H9 (cell line): ENCODE measurements at regions not wholly inside any gene's neighbourhood (a gene's known extent, or its start where the extent isn't known, plus 50 kb on each side); places are given as distances from the start of the nearest gene placed in this dataset.

Source experiments
- DNase-seq: peaks from one replicate; pipeline ENCODE4 v3.0.0-alpha.2; 2017
- H2AFZ ChIP-seq: one replicate; pipeline ENCODE4 v1.6.1; 2013; ENCODE audit warnings: mild to moderate bottlenecking, low read length, control low read depth, moderate library complexity
- H2AK5ac ChIP-seq: 2 replicates; pipeline ENCODE4 v1.6.1; 2013; ENCODE audit warnings: low read length, control low read depth, mixed read lengths; ENCODE audit not compliant: insufficient read length
- H2BK120ac ChIP-seq: one replicate; pipeline ENCODE4 v1.6.1; 2013; ENCODE audit warnings: low read depth, mild to moderate bottlenecking, low read length, control low read depth, inconsistent platforms; ENCODE audit not compliant: poor library complexity, severe bottlenecking
- H2BK12ac ChIP-seq: 2 replicates; pipeline ENCODE4 v1.6.1; 2013; ENCODE audit warnings: low read length, control low read depth, mixed read lengths, low read depth; ENCODE audit not compliant: insufficient read length
- H2BK15ac ChIP-seq: 2 replicates; pipeline ENCODE4 v1.6.1; 2013; ENCODE audit warnings: low read depth, low read length, control low read depth
- H2BK20ac ChIP-seq: one replicate; pipeline ENCODE4 v1.6.1; 2013; ENCODE audit warnings: low read depth, mild to moderate bottlenecking, low read length, control low read depth, inconsistent platforms; ENCODE audit not compliant: poor library complexity, severe bottlenecking
- H2BK5ac ChIP-seq: 2 replicates; pipeline ENCODE4 v1.6.1; 2013; ENCODE audit warnings: low read length, control low read depth, mixed read lengths; ENCODE audit not compliant: insufficient read length
- H3K14ac ChIP-seq: 2 replicates; pipeline ENCODE4 v1.6.1; 2013; ENCODE audit warnings: low read length, control low read depth; ENCODE audit not compliant: insufficient read depth
- H3K18ac ChIP-seq: 2 replicates; pipeline ENCODE4 v1.6.1; 2013; ENCODE audit warnings: low read depth, mild to moderate bottlenecking, mixed read lengths, low read length, control low read depth; ENCODE audit not compliant: insufficient read length
- H3K23ac ChIP-seq: 2 replicates; pipeline ENCODE4 v1.6.1; 2013; ENCODE audit warnings: low read length, control low read depth, mixed read lengths, low read depth; ENCODE audit not compliant: insufficient read length
- H3K23me2 ChIP-seq: 2 replicates; pipeline ENCODE4 v1.6.1; 2013; ENCODE audit warnings: low read depth, mild to moderate bottlenecking, mixed read lengths, low read length, control low read depth; ENCODE audit not compliant: insufficient read length, poor library complexity, severe bottlenecking
- H3K27ac ChIP-seq: 2 replicates; pipeline ENCODE4 v1.5.1; 2013; ENCODE audit warnings: low read length, control low read depth, mixed read lengths, low read depth; ENCODE audit not compliant: insufficient read length
- H3K27me3 ChIP-seq: 2 replicates; pipeline ENCODE4 v1.6.1; 2013; ENCODE audit warnings: low read length, control low read depth, inconsistent platforms; ENCODE audit not compliant: insufficient read depth
- H3K4ac ChIP-seq: 2 replicates; pipeline ENCODE4 v1.6.1; 2013; ENCODE audit warnings: low read depth, mild to moderate bottlenecking, control low read depth, inconsistent platforms, low read length, moderate library complexity
- H3K4me1 ChIP-seq: 2 replicates; pipeline ENCODE4 v1.6.1; 2013; ENCODE audit warnings: low read length, control low read depth, inconsistent platforms; ENCODE audit not compliant: insufficient read depth
- H3K4me2 ChIP-seq: 2 replicates; pipeline ENCODE4 v1.6.1; 2013; ENCODE audit warnings: low read length, control low read depth, mixed read lengths; ENCODE audit not compliant: insufficient read length, insufficient read depth
- H3K56ac ChIP-seq: 2 replicates; pipeline ENCODE4 v1.6.1; 2013; ENCODE audit warnings: low read depth, mild to moderate bottlenecking, mixed read lengths, low read length, control low read depth; ENCODE audit not compliant: insufficient read length
- H3K79me1 ChIP-seq: 2 replicates; pipeline ENCODE4 v1.6.1; 2013; ENCODE audit warnings: low read depth, mild to moderate bottlenecking, moderate library complexity, low read length, control low read depth, inconsistent platforms; ENCODE audit not compliant: insufficient read depth, poor library complexity, severe bottlenecking
- H3K79me2 ChIP-seq: 2 replicates; pipeline ENCODE4 v1.6.1; 2013; ENCODE audit warnings: low read length, control low read depth, inconsistent platforms; ENCODE audit not compliant: insufficient read depth
- H3K9ac ChIP-seq: 2 replicates; pipeline ENCODE4 v1.6.1; 2013; ENCODE audit warnings: low read length, control low read depth, mixed read lengths; ENCODE audit not compliant: insufficient read length; ENCODE audit errors: extremely low read depth
- H3K9me3 ChIP-seq: one replicate; pipeline ENCODE4 v1.6.1; 2013; ENCODE audit warnings: low read depth, low read length, inconsistent platforms; ENCODE audit not compliant: control insufficient read depth
- H3T11ph ChIP-seq: one replicate; pipeline ENCODE4 v1.6.1; 2013; ENCODE audit warnings: mild to moderate bottlenecking, low read length, control low read depth, inconsistent platforms
- H4K20me1 ChIP-seq: one replicate; pipeline ENCODE4 v1.6.1; 2013; ENCODE audit not compliant: control insufficient read depth, insufficient read length, insufficient read depth
- H4K5ac ChIP-seq: 2 replicates; pipeline ENCODE4 v1.6.1; 2013; ENCODE audit warnings: low read depth, mild to moderate bottlenecking, mixed read lengths, low read length, control low read depth; ENCODE audit not compliant: insufficient read length
- H4K8ac ChIP-seq: replicated peaks from 2 replicates; pipeline ENCODE4 v1.6.1; 2013; ENCODE audit warnings: low read length, control low read depth, mixed read lengths, low read depth; ENCODE audit not compliant: insufficient read length
- H4K91ac ChIP-seq: 2 replicates; pipeline ENCODE4 v1.6.1; 2013; ENCODE audit warnings: low read depth, mild to moderate bottlenecking, moderate library complexity, mixed read lengths, low read length, control low read depth; ENCODE audit not compliant: insufficient read length
- H3K27ac Mint-ChIP-seq, 3 experiments: 2 replicates in 2 of 3; 3 replicates in 1 of 3; pipeline ENCODE4 v1.8.0; 2020 to 2021; ENCODE audit warnings: mixed read lengths in 3 of 3, mild to moderate bottlenecking in 1 of 3, moderate library complexity in 1 of 3
- H3K27me3 Mint-ChIP-seq: 2 replicates; pipeline ENCODE4 v1.8.0; 2021; ENCODE audit warnings: low read depth, mild to moderate bottlenecking, moderate library complexity, mixed read lengths
- H3K36me3 Mint-ChIP-seq, 3 experiments: 2 replicates in 2 of 3; 3 replicates in 1 of 3; pipeline ENCODE4 v1.8.0; 2020 to 2021; ENCODE audit warnings: low read depth in 3 of 3, mixed read lengths in 3 of 3; ENCODE audit not compliant: insufficient read depth in 1 of 3
- H3K4me1 Mint-ChIP-seq, 2 experiments: 2 replicates each; pipeline ENCODE4 v1.8.0; 2020; ENCODE audit warnings: mixed read lengths in 2 of 2
- H3K4me3 Mint-ChIP-seq, 2 experiments: 2 replicates in 1 of 2; 3 replicates in 1 of 2; pipeline ENCODE4 v1.8.0; 2020 to 2021; ENCODE audit warnings: mild to moderate bottlenecking in 2 of 2, mixed read lengths in 2 of 2, moderate library complexity in 1 of 2
- H3K9me3 Mint-ChIP-seq, 2 experiments: 2 replicates in 1 of 2; 3 replicates in 1 of 2; pipeline ENCODE4 v1.8.0; 2020; ENCODE audit warnings: mild to moderate bottlenecking in 2 of 2, mixed read lengths in 2 of 2, moderate library complexity in 1 of 2
- CTCF ChIP-seq: fragments of 200-600 bp; sonication (generic); conservative IDR thresholded peaks from 3 replicates; pipeline ENCODE4 v1.8.0; 2021; ENCODE audit warnings: antibody characterized with exemption, mild to moderate bottlenecking
- WGBS: extraction: QIAGEN DNeasy Blood & Tissue Kit; methylation state at CpG from one replicate; pipeline ENCODE4 v1.1.7; 2013; ENCODE audit warnings: missing lambda C conversion rate, low lambda C conversion rate, mixed read lengths; ENCODE audit not compliant: insufficient read length; ENCODE audit errors: extremely low coverage; 5-methylcytosine and 5-hydroxymethylcytosine counted together

GRCh38 chr2:48070415-48070814, 164.1 kb upstream of the FBXO11 start:
- TF ChIP-seq CTCF, result no peak
- no peak overlapping the region for H2BK20ac ChIP-seq
- no peak overlapping the region for H4K8ac ChIP-seq
- H3K56ac ChIP-seq, result no peak overlapping the region
- WGBS, result no CpG with 5 or more reads among the region's 3 CpGs
- no peak for DNase-seq
- H3K4me3 Mint-ChIP-seq, result no peak overlapping the region
- no peak overlapping the region for H3K27ac Mint-ChIP-seq
- no peaks in the 10 kb centered on the region for H3K9me3 Mint-ChIP-seq
- H3K27ac ChIP-seq, result no peak overlapping the region
- H3K18ac ChIP-seq, result no peak overlapping the region
- H3K23me2 ChIP-seq, result no peaks in the 10 kb centered on the region
- no peak overlapping the region for H2BK15ac ChIP-seq
- no peak overlapping the region for H2BK120ac ChIP-seq
- no peaks in the 10 kb centered on the region for H3K79me1 ChIP-seq
- H3K4me1 ChIP-seq, result no peaks in the 10 kb centered on the region
- H2AK5ac ChIP-seq, result no peak overlapping the region
- H4K91ac ChIP-seq, result no peak overlapping the region
- H3K9me3 ChIP-seq, result no peaks in the 10 kb centered on the region
- peaks cover 2% of the 10 kb centered on the region for H3K27me3 Mint-ChIP-seq
- no peak overlapping the region for H2BK5ac ChIP-seq
- peaks cover 6 to 9% of the 10 kb centered on the region in 2 experiments for H3K4me1 Mint-ChIP-seq
- no peak overlapping the region for H3K4me2 ChIP-seq
- no peak overlapping the region for H2BK12ac ChIP-seq
- H3K27me3 ChIP-seq, result no peaks in the 10 kb centered on the region
- no peak overlapping the region for H2AFZ ChIP-seq
- no peak overlapping the region for H3K9ac ChIP-seq
- H3K79me2 ChIP-seq, result no peaks in the 10 kb centered on the region
- H4K5ac ChIP-seq, result no peak overlapping the region
- no peak overlapping the region for H3K14ac ChIP-seq
- no peak overlapping the region for H3T11ph ChIP-seq
- H3K4ac ChIP-seq, result no peak overlapping the region
- no peak overlapping the region for H3K23ac ChIP-seq
- H3K36me3 Mint-ChIP-seq, result no peaks in the 10 kb centered on the region; a peak in 2 of 7 replicates
- no peaks in the 10 kb centered on the region for H4K20me1 ChIP-seq
